ENCODE measurements at regions not wholly inside any gene's neighbourhood (a gene's known extent, or its start where the extent isn't known, plus 50 kb on each side); places are given as distances from the start of the nearest gene placed in this dataset.

GRCh38 chr1:113340038-113340437, 50.3 kb upstream of the MAGI3 start:
- TF ChIP-seq CTCF (conservative IDR thresholded peaks at IDR 0.05) (no peak), ZFX (IDR thresholded peaks at IDR 0.05) (no peak)
